Caco-2 (cell line): ENCODE measurements at regions not wholly inside any gene's neighbourhood (a gene's known extent, or its start where the extent isn't known, plus 50 kb on each side); places are given as distances from the start of the nearest gene placed in this dataset.
A peak's percentile ranks its signal among the peaks of the same experiment; 100 is the strongest.

ENCODE experiments used
- BruUV-seq: library from RNA; stranded (reverse); fragments of 400-500 nt; replicated peaks from 2 replicates; lab custom pipeline; 2021; lab: Mats Ljungman, UMichigan
- CTCF ChIA-PET: fragments of 300-600 bp; sonication (Branson Sonifier 250); formaldehyde crosslinking; loops from one replicate; lab custom pipeline; 2022; ENCODE audit warnings: antibody characterized with exemption; lab: Charles Lee
- POLR2A ChIA-PET: fragments of 300-600 bp; sonication (Branson Sonifier 250); formaldehyde crosslinking; loops from one replicate; lab custom pipeline; 2022; ENCODE audit warnings: antibody characterized with exemption; lab: Charles Lee
- DNase-seq, 2 experiments: peaks; one replicate each; pipeline versions ENCODE4 v3.0.0 to v3.0.0-alpha.2; 2020 to 2022
- H3K27me3 ChIP-seq: replicated peaks from 2 replicates; pipeline ENCODE4 v1.6.0; 2011; ENCODE audit warnings: low read length; ENCODE audit not compliant: control insufficient read depth, insufficient read depth
- H3K36me3 ChIP-seq: 2 replicates; pipeline ENCODE4 v1.5.1; 2011; ENCODE audit warnings: low read length; ENCODE audit not compliant: control insufficient read depth, insufficient read depth
- H3K4me1 ChIP-seq: fragments of 250-450 bp; sonication (Bioruptor Pico); 2 replicates; pipeline ENCODE4 v1.5.1; 2020; ENCODE audit warnings: mild to moderate bottlenecking
- H3K4me3 ChIP-seq: 2 replicates; pipeline ENCODE4 v1.5.1; 2011; ENCODE audit warnings: low read depth, mild to moderate bottlenecking, control low read depth, low read length
- H3K9me3 ChIP-seq: fragments of 250-450 bp; sonication (Bioruptor Pico); 2 replicates; pipeline ENCODE4 v1.5.1; 2020; ENCODE audit warnings: mild to moderate bottlenecking, moderate library complexity
- H3K27ac Mint-ChIP-seq: one replicate; pipeline ENCODE4 v1.8.0; 2022; ENCODE audit warnings: mixed read lengths; ENCODE audit not compliant: unreplicated experiment
- H3K27me3 Mint-ChIP-seq: one replicate; pipeline ENCODE4 v1.8.0; 2022; ENCODE audit warnings: mixed read lengths; ENCODE audit not compliant: insufficient read depth, unreplicated experiment
- H3K36me3 Mint-ChIP-seq: one replicate; pipeline ENCODE4 v1.8.0; 2022; ENCODE audit warnings: mild to moderate bottlenecking, mixed read lengths; ENCODE audit not compliant: insufficient read depth, unreplicated experiment
- H3K4me1 Mint-ChIP-seq: one replicate; pipeline ENCODE4 v1.8.0; 2022; ENCODE audit warnings: low read depth, mixed read lengths; ENCODE audit not compliant: unreplicated experiment
- H3K4me3 Mint-ChIP-seq: one replicate; pipeline ENCODE4 v1.8.0; 2022; ENCODE audit warnings: mild to moderate bottlenecking, moderate library complexity, mixed read lengths; ENCODE audit not compliant: unreplicated experiment
- H3K9me3 Mint-ChIP-seq: one replicate; pipeline ENCODE4 v1.8.0; 2022; ENCODE audit warnings: mixed read lengths; ENCODE audit not compliant: unreplicated experiment
- CTCF ChIP-seq, 2 experiments: fragments of 200-600 bp in 1 of 2; IDR thresholded peaks; 1 replicate in 1 of 2; 2 replicates in 1 of 2; pipeline versions ENCODE4 v1.5.1 to v1.8.0; 2011 to 2022; ENCODE audit warnings: antibody characterized with exemption in 1 of 2, control low read depth in 1 of 2, inconsistent platforms in 1 of 2, low read depth in 1 of 2, low read length in 1 of 2, mild to moderate bottlenecking in 1 of 2, moderate library complexity in 1 of 2; ENCODE audit not compliant: insufficient read depth in 1 of 2, severe bottlenecking in 1 of 2, unreplicated experiment in 1 of 2
- intact Hi-C: fragments of 100-400 bp; cut with micrococcal nuclease; formaldehyde crosslinking; loops from one replicate; pipeline ENCODE4 v1.10.0; 2022; ENCODE audit not compliant: unreplicated experiment

GRCh38 chr22:46050451-46050845, 73.5 kb upstream of the WNT7B start:
- H3K9me3 Mint-ChIP-seq: no peaks in the 10 kb centered on the region
- no peaks in the 10 kb centered on the region for H3K4me1 Mint-ChIP-seq
- DNase-seq: peak in 1 of 2 experiments; percentile 18
- no peaks in the 10 kb centered on the region for H3K36me3 Mint-ChIP-seq
- H3K4me3 Mint-ChIP-seq: no peak overlapping the region
- H3K27me3 Mint-ChIP-seq: no peaks in the 10 kb centered on the region
- no peak overlapping the region for H3K27ac Mint-ChIP-seq
- Histone ChIP-seq H3K27me3 (no peaks in the 10 kb centered on the region; the same call in 1 of the 2 replicates), H3K36me3 (no peaks in the 10 kb centered on the region), H3K9me3 (no peaks in the 10 kb centered on the region), H3K4me1 (no peaks in the 10 kb centered on the region), H3K4me3 (no peak overlapping the region)
- ChIA-PET POLR2A (no interaction called here), CTCF (interaction anchor here (1.2 kb wide), 1 partner anchor 56 kb away, joined by 3 read pairs; no protein-coding TSS in a partner anchor)
- no peak for TF ChIP-seq CTCF (IDR thresholded peaks at IDR 0.05; ENCODE audit: insufficient read depth in 1 of 2, low read depth in 1 of 2, low read length in 1 of 2, severe bottlenecking in 1 of 2, unreplicated experiment in 1 of 2)
- no TSS peak for BruUV-seq
- intact Hi-C loops: no loop called here

- DNase-seq: peak in 1 of 2 experiments; percentile 13
- intact Hi-C loops: no loop called here
- Mint-ChIP-seq H3K9me3 (no peaks in the 10 kb centered on the region), H3K27me3 (no peaks in the 10 kb centered on the region), H3K4me3 (no peak overlapping the region), H3K27ac (no peak overlapping the region), H3K4me1 (no peaks in the 10 kb centered on the region), H3K36me3 (no peaks in the 10 kb centered on the region)
- no TSS peak for BruUV-seq
- H3K4me3 ChIP-seq: no peak overlapping the region
- CTCF ChIA-PET: interaction anchor here (1.2 kb wide), 1 partner anchor 57 kb away, joined by 3 read pairs; no protein-coding TSS in a partner anchor
- POLR2A ChIA-PET: no interaction called here
- H3K4me1 ChIP-seq: no peaks in the 10 kb centered on the region
- H3K36me3 ChIP-seq: no peaks in the 10 kb centered on the region
- H3K9me3 ChIP-seq: no peaks in the 10 kb centered on the region
- TF ChIP-seq CTCF (IDR thresholded peaks at IDR 0.05; ENCODE audit: insufficient read depth in 1 of 2, low read depth in 1 of 2, low read length in 1 of 2, severe bottlenecking in 1 of 2, unreplicated experiment in 1 of 2): no peak
- H3K27me3 ChIP-seq: no peaks in the 10 kb centered on the region; the same call in 1 of the 2 replicates
These were observed 74.1 kb upstream of the WNT7B start for GRCh38 chr22:46050916-46051614.

- no peaks in the 10 kb centered on the region for H3K36me3 Mint-ChIP-seq
- POLR2A ChIA-PET: no interaction called here
These were observed 74.7 kb upstream of the WNT7B start for GRCh38 chr22:46051646-46052045.

More at GRCh38 chr22:46051646-46052045, 74.7 kb upstream of the WNT7B start:
- H3K27me3 ChIP-seq: no peaks in the 10 kb centered on the region; the same call in 1 of the 2 replicates
- no peak overlapping the region for H3K4me3 ChIP-seq
- no peaks in the 10 kb centered on the region for H3K9me3 ChIP-seq
- BruUV-seq: no TSS peak
- no peaks in the 10 kb centered on the region for H3K9me3 Mint-ChIP-seq
- no peaks in the 10 kb centered on the region for H3K36me3 ChIP-seq
- no peak for TF ChIP-seq CTCF (IDR thresholded peaks at IDR 0.05; ENCODE audit: insufficient read depth in 1 of 2, low read depth in 1 of 2, low read length in 1 of 2, severe bottlenecking in 1 of 2, unreplicated experiment in 1 of 2)
- no peaks in the 10 kb centered on the region for H3K27me3 Mint-ChIP-seq
- intact Hi-C loops: no loop called here
- CTCF ChIA-PET: interaction anchor here (0.7 to 1.2 kb wide), 2 partner anchors 46 to 57 kb away, joined by 3 read pairs; no protein-coding TSS in a partner anchor
- no peak overlapping the region for H3K4me3 Mint-ChIP-seq
- peak in 1 of 2 experiments; percentile 17 for DNase-seq
- no peaks in the 10 kb centered on the region for H3K4me1 Mint-ChIP-seq
- H3K4me1 ChIP-seq: no peaks in the 10 kb centered on the region
- no peak overlapping the region for H3K27ac Mint-ChIP-seq
